OCI-LY7 (cell line): ENCODE measurements at regions not wholly inside any gene's neighbourhood (a gene's known extent, or its start where the extent isn't known, plus 50 kb on each side); places are given as distances from the start of the nearest gene placed in this dataset.

Source experiments
- BruUV-seq: library from RNA; stranded (reverse); fragments of 400-500 nt; replicated peaks from 2 replicates; lab custom pipeline; 2021; lab: Mats Ljungman, UMichigan
- CTCF ChIA-PET: fragments of 300-600 bp; sonication (Branson Sonifier 250); formaldehyde crosslinking; loops from one replicate; lab custom pipeline; 2022; ENCODE audit warnings: antibody characterized with exemption; ENCODE audit not compliant: unreplicated experiment; lab: Charles Lee
- POLR2A ChIA-PET: fragments of 300-600 bp; sonication (Branson Sonifier 250); formaldehyde crosslinking; loops from one replicate; lab custom pipeline; 2022; ENCODE audit warnings: antibody characterized with exemption; lab: Charles Lee
- DNase-seq: peaks from one replicate; pipeline ENCODE4 v3.0.0-alpha.2; 2015; ENCODE audit warnings: low spot score
- H2AFZ ChIP-seq: fragments of 200-600 bp; sonication (generic), shearing (Covaris generic); 2 replicates; pipeline ENCODE4 v1.6.1; 2014; ENCODE audit warnings: mild to moderate bottlenecking, antibody characterized with exemption, low read length, moderate library complexity
- H3K27ac ChIP-seq: fragments of 200-600 bp; sonication (generic); 2 replicates; pipeline ENCODE4 v1.5.1; 2014; ENCODE audit warnings: mixed run types, low read depth, mild to moderate bottlenecking, moderate library complexity, low read length, inconsistent platforms; ENCODE audit not compliant: poor library complexity, severe bottlenecking
- H3K36me3 ChIP-seq: fragments of 200-600 bp; sonication (generic); 2 replicates; pipeline ENCODE4 v1.6.1; 2014; ENCODE audit warnings: mild to moderate bottlenecking, antibody characterized with exemption, low read length, moderate library complexity, mixed read lengths; ENCODE audit not compliant: insufficient read depth
- H3K4me1 ChIP-seq: fragments of 200-600 bp; sonication (generic); 2 replicates; pipeline ENCODE4 v1.5.1; 2014; ENCODE audit warnings: mild to moderate bottlenecking, low read length; ENCODE audit not compliant: insufficient read depth, poor library complexity, severe bottlenecking
- H3K4me2 ChIP-seq: fragments of 200-600 bp; sonication (generic); 2 replicates; pipeline ENCODE4 v1.6.1; 2014; ENCODE audit warnings: mild to moderate bottlenecking, low read length
- H3K4me3 ChIP-seq: fragments of 200-600 bp; sonication (generic); 2 replicates; pipeline ENCODE4 v1.5.1; 2014; ENCODE audit warnings: mild to moderate bottlenecking, low read depth, low read length; ENCODE audit not compliant: poor library complexity, severe bottlenecking
- H3K79me2 ChIP-seq: fragments of 200-600 bp; sonication (generic); 2 replicates; pipeline ENCODE4 v1.6.1; 2016; ENCODE audit warnings: low read depth, mild to moderate bottlenecking, low read length, moderate library complexity, mixed read lengths; ENCODE audit not compliant: insufficient read depth
- H3K9me2 ChIP-seq: fragments of 200-600 bp; sonication (generic); 2 replicates; pipeline ENCODE4 v1.6.1; 2016; ENCODE audit warnings: mild to moderate bottlenecking, low read length, mixed read lengths; ENCODE audit not compliant: insufficient read depth
- H3K9me3 ChIP-seq: fragments of 200-600 bp; sonication (generic); 2 replicates; pipeline ENCODE4 v1.6.1; 2014; ENCODE audit warnings: mild to moderate bottlenecking, mixed run types, low read length, mixed read lengths
- H4K20me1 ChIP-seq: fragments of 200-600 bp; sonication (generic); 2 replicates; pipeline ENCODE4 v1.6.1; 2014; ENCODE audit warnings: mild to moderate bottlenecking, antibody characterized with exemption, low read length, moderate library complexity, mixed read lengths; ENCODE audit not compliant: insufficient read depth
- CTCF ChIP-seq: fragments of 200-600 bp; sonication (generic); conservative IDR thresholded peaks from 2 replicates; pipeline ENCODE4 v1.5.1; 2014; ENCODE audit warnings: mild to moderate bottlenecking, antibody characterized with exemption, low read length, moderate library complexity, mixed read lengths
- EZH2phosphoT487 ChIP-seq: fragments of 200-600 bp; sonication (generic); IDR thresholded peaks from 2 replicates; pipeline ENCODE4 v1.6.1; 2018; ENCODE audit warnings: low read depth, borderline replicate concordance, mild to moderate bottlenecking, mixed run types, antibody characterized with exemption, low read length, moderate library complexity, mixed read lengths
- intact Hi-C: fragments of 100-400 bp; cut with micrococcal nuclease; formaldehyde crosslinking; loops from one replicate; pipeline ENCODE4 v1.10.0; 2022; ENCODE audit not compliant: unreplicated experiment

DNA sequence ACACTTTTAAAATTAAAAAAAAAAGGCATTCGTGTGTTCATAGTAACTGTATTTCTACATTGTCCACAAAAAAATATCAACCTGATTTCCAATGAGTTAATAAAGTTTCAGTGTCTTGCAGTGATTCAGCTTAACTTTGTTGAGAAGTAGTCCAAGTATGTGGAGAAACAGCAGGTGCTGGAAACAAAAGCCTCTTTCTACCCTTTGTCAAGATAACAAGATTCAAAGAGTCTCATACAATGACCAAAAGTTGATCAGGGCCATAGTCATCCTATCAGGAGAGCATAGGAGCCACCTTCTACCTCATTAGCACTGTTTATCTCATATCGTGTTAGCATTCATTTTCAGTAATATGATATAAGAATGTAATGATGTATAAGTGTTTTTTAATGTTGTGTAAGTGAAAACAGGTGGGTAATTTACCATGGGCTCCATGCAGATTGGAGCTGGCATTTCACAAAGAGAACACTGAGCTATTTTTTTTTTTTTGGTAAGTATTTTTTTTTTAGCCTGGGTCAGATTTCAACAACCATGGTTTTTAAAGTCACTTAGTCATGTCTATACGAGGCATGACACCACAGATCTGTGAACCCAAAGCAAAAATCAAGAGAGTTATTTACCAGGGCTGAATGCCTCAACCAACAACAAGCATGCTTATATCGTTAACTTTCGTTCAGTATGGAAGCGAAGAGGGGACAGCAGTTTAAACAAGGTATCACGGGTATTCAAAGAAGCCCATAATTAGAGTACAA is 165.0 kb upstream of the ZNF521 start:
- Histone ChIP-seq H3K4me2 (peak overlapping the region; percentile 63), H3K9me2 (no peaks in the 10 kb centered on the region), H3K27ac (peak overlapping the region; percentile 90), H3K79me2 (no peaks in the 10 kb centered on the region), H3K4me3 (no peak overlapping the region), H2AFZ (peak overlapping the region; percentile 87), H4K20me1 (no peaks in the 10 kb centered on the region), H3K4me1 (peaks cover 56% of the 10 kb centered on the region), H3K36me3 (no peaks in the 10 kb centered on the region), H3K9me3 (no peaks in the 10 kb centered on the region)
- intact Hi-C loops: loop anchor here (10.0 kb wide), 1 partner anchor 602 kb away; no protein-coding TSS in a partner anchor
- BruUV-seq: no TSS peak
- DNase-seq: no peak
- POLR2A ChIA-PET: interaction anchor here (0.6 to 2.3 kb wide), 9 partner anchors 8 to 1025 kb away, joined by 3 to 19 read pairs (median 4); no protein-coding TSS in a partner anchor
- TF ChIP-seq EZH2phosphoT487: no peak
- TF ChIP-seq CTCF: no peak
- CTCF ChIA-PET: no interaction called here

DNA sequence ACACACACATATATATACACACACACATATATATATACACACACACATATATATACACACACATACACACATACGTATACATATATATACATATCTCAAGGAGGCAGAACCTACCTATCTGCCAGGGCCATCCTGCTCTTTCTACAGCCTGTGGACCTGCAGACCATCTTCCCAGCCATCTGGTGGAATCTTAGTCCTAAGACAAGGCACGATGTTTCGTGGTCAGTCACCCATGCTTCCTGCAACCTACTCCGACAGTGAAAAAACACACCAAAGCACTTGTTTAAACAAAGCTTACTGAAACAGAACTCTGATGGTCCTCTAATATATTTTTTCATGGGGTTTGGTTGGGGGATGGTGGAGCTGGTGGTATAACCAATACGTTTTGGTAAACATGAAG is 164.2 kb upstream of the ZNF521 start:
- POLR2A ChIA-PET: interaction anchor here (1.0 to 2.3 kb wide), 2 partner anchors 11 to 24 kb away, joined by 3 to 19 read pairs; no protein-coding TSS in a partner anchor
- Histone ChIP-seq H3K79me2 (no peaks in the 10 kb centered on the region), H3K4me2 (peak overlapping the region; percentile 63), H2AFZ (peak overlapping the region; percentile 87), H3K27ac (peak overlapping the region; percentile 90), H3K9me3 (no peaks in the 10 kb centered on the region), H3K4me1 (peaks cover 55% of the 10 kb centered on the region), H3K36me3 (no peaks in the 10 kb centered on the region), H3K4me3 (peak overlapping the region; percentile 22), H4K20me1 (no peaks in the 10 kb centered on the region), H3K9me2 (no peaks in the 10 kb centered on the region)
- CTCF ChIA-PET: no interaction called here
- TF ChIP-seq EZH2phosphoT487 (no peak), CTCF (no peak)
- no TSS peak for BruUV-seq
- intact Hi-C loops: loop anchor here (10.0 kb wide), 1 partner anchor 601 kb away; no protein-coding TSS in a partner anchor
- DNase-seq: peak; percentile 76

DNA sequence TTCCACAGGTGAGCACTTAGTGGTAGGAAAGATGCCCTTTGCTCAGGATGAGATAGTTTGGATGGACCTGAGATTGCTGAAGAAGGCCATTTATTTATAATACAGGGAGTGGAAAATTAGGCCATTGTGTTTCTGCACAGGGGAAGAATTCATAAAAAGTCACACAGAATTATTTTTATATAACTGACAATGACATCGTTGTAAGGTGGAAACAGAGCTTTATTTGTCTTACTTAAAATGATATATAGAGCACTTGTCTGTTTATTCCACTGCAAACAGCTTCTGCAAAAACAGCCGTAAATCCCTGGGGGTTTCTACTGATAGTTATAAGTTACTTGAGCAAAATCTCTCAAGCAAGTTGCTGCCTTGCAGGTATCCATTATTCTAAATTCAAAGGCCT is 158.1 kb upstream of the ZNF521 start:
- Histone ChIP-seq H4K20me1 (no peaks in the 10 kb centered on the region), H3K9me2 (no peaks in the 10 kb centered on the region), H3K27ac (no peak overlapping the region), H3K4me3 (no peak overlapping the region), H3K79me2 (no peaks in the 10 kb centered on the region), H3K36me3 (no peaks in the 10 kb centered on the region), H3K4me1 (peaks cover 8% of the 10 kb centered on the region), H3K9me3 (no peaks in the 10 kb centered on the region), H2AFZ (peak overlapping the region; percentile 71), H3K4me2 (peak overlapping the region; percentile 17; the same call in 1 of the 2 replicates)
- DNase-seq: no peak
- BruUV-seq: no TSS peak
- intact Hi-C loops: loop anchor here (10.0 kb wide), 1 partner anchor 595 kb away; no protein-coding TSS in a partner anchor
- CTCF ChIA-PET: no interaction called here
- POLR2A ChIA-PET: interaction anchor here (0.6 to 1.5 kb wide), 3 partner anchors 8 to 1094 kb away, joined by 3 to 5 read pairs (median 3); no protein-coding TSS in a partner anchor
- TF ChIP-seq CTCF: no peak
- TF ChIP-seq EZH2phosphoT487: no peak
